ENCODE measurements at regions not wholly inside any gene's neighbourhood (a gene's known extent, or its start where the extent isn't known, plus 50 kb on each side); places are given as distances from the start of the nearest gene placed in this dataset.

GRCh38 chr7:35905555-35905954 lies 104.7 kb downstream of the SEPTIN7 start:
- TF ChIP-seq CTCF (IDR thresholded peaks at IDR 0.05) (no peak), EP300 (IDR thresholded peaks at IDR 0.05; ENCODE audit: low read depth) (no peak)
